ENCODE measurements at regions not wholly inside any gene's neighbourhood (a gene's known extent, or its start where the extent isn't known, plus 50 kb on each side); places are given as distances from the start of the nearest gene placed in this dataset.
"Not testable (repeated sequence)": the region's sequence is repeated elsewhere in the genome, so short reads cannot be mapped to it uniquely, and the experiment has no call there.

DNA sequence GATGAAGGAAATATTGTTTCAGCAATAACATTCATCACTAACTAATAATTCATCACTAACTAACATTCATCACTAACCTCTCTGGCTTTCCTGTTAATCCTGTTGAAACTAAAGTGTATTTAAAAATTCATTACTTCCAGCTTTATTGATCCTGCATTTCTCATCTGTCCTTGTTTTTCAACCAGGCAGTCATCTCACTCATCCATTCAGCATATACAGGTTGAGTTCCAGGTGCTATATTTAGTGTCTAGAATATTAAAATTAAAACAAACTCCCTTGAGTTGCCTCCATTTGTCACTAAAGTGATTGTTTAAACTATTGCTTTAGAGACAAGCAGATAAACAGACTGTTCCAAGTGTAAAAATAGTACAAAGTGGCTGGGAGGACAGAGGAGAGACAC, 58.1 kb downstream of the ATXN7L3B start:
- H3K36me3 Mint-ChIP-seq (ENCODE audit: insufficient read depth, unreplicated experiment): no peaks in the 10 kb centered on the region
- no peak overlapping the region for H3K4me3 Mint-ChIP-seq (ENCODE audit: unreplicated experiment)
- BruUV-seq (replicated peaks): no TSS peak
- intact Hi-C loops (cut with micrococcal nuclease): no loop called here
- no peak for DNase-seq (ENCODE audit: unreplicated experiment)
- H3K27me3 Mint-ChIP-seq (ENCODE audit: insufficient read depth, unreplicated experiment): no peaks in the 10 kb centered on the region
- peaks cover 8% of the 10 kb centered on the region for H3K9me3 Mint-ChIP-seq (ENCODE audit: unreplicated experiment)
- TF ChIP-seq, protein P1, sequence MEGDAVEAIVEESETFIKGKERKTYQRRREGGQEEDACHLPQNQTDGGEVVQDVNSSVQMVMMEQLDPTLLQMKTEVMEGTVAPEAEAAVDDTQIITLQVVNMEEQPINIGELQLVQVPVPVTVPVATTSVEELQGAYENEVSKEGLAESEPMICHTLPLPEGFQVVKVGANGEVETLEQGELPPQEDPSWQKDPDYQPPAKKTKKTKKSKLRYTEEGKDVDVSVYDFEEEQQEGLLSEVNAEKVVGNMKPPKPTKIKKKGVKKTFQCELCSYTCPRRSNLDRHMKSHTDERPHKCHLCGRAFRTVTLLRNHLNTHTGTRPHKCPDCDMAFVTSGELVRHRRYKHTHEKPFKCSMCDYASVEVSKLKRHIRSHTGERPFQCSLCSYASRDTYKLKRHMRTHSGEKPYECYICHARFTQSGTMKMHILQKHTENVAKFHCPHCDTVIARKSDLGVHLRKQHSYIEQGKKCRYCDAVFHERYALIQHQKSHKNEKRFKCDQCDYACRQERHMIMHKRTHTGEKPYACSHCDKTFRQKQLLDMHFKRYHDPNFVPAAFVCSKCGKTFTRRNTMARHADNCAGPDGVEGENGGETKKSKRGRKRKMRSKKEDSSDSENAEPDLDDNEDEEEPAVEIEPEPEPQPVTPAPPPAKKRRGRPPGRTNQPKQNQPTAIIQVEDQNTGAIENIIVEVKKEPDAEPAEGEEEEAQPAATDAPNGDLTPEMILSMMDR (IDR thresholded peaks at IDR 0.05; ENCODE audit: unreplicated experiment): no peak
- peaks cover 6% of the 10 kb centered on the region for H3K4me1 Mint-ChIP-seq (ENCODE audit: insufficient read depth, unreplicated experiment)
- ChIA-PET POLR2A (no interaction called here), CTCF (interaction anchor here (1.3 kb wide), 1 partner anchor 12 kb away, joined by 4 read pairs; no protein-coding TSS in a partner anchor)
- no peak overlapping the region for H3K27ac Mint-ChIP-seq (ENCODE audit: low read depth, unreplicated experiment)

DNA sequence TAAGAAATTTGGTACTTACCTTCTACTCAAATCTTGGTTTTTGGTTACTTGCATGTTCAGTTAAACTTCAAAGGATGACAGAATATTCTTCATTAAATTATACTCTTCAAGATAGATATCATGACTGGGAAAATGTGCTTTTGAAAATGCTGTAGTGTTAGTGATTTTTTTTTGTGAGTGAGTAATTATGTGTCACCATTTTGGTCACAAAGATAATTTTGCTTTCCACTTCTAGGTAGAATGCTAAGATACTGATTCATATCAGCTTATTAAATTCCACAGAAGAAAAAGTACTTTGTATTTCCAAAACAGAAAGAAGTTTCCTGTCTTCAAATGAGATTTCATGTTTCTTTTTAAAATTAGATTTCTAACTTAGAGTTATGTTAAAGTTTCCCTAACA, 61.2 kb downstream of the ATXN7L3B start:
- BruUV-seq (replicated peaks): no TSS peak
- POLR2A ChIA-PET: interaction anchor here (1.1 kb wide), 1 partner anchor 13 kb away, joined by 3 read pairs; no protein-coding TSS in a partner anchor
- Mint-ChIP-seq H3K27ac (ENCODE audit: low read depth, unreplicated experiment) (no peak overlapping the region), H3K4me3 (ENCODE audit: unreplicated experiment) (no peak overlapping the region), H3K27me3 (ENCODE audit: insufficient read depth, unreplicated experiment) (no peaks in the 10 kb centered on the region), H3K9me3 (ENCODE audit: unreplicated experiment) (peaks cover 8% of the 10 kb centered on the region), H3K36me3 (ENCODE audit: insufficient read depth, unreplicated experiment) (no peaks in the 10 kb centered on the region), H3K4me1 (ENCODE audit: insufficient read depth, unreplicated experiment) (peaks cover 6% of the 10 kb centered on the region)
- TF ChIP-seq, protein P1 (IDR thresholded peaks at IDR 0.05; ENCODE audit: unreplicated experiment): no peak
- CTCF ChIA-PET: interaction anchor here (1.1 kb wide), 1 partner anchor 61 kb away, joined by 3 read pairs; the partner anchor contains the start of gene ATXN7L3B
- no peak for DNase-seq (ENCODE audit: unreplicated experiment)
- intact Hi-C loops (cut with micrococcal nuclease): no loop called here

DNA sequence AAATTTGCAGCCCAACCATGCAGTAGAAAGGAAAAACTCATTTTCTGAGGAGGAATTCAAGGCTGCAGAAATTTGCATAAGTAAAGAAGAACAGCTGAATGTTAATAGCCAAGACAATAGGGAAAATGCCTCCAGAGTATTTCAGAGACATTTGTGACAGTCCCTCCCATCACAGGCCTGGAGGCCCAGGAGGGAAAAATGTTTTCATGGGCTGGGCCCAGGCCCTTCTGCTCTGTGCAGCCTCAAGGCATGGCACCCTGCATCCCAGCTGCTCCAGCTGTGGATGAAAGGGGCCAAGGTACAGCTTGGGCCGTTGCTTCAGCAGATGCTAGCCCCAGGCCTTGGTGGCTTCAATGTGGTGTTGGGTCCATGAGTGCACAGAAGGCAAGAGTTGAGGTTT, 62.3 kb downstream of the ATXN7L3B start:
- no peaks in the 10 kb centered on the region for H3K27me3 Mint-ChIP-seq (ENCODE audit: insufficient read depth, unreplicated experiment)
- H3K27ac Mint-ChIP-seq (ENCODE audit: low read depth, unreplicated experiment): no peak overlapping the region
- ChIA-PET POLR2A (no interaction called here), CTCF (interaction anchor here (0.6 kb wide), 1 partner anchor 705 kb away, joined by 3 read pairs; no protein-coding TSS in a partner anchor)
- intact Hi-C loops (cut with micrococcal nuclease): no loop called here
- BruUV-seq (replicated peaks): no TSS peak
- TF ChIP-seq, protein P1 (IDR thresholded peaks at IDR 0.05; ENCODE audit: unreplicated experiment): no peak
- DNase-seq (ENCODE audit: unreplicated experiment): no peak
- peaks cover 6% of the 10 kb centered on the region for H3K4me1 Mint-ChIP-seq (ENCODE audit: insufficient read depth, unreplicated experiment)
- H3K36me3 Mint-ChIP-seq (ENCODE audit: insufficient read depth, unreplicated experiment): no peaks in the 10 kb centered on the region
- H3K4me3 Mint-ChIP-seq (ENCODE audit: unreplicated experiment): no peak overlapping the region
- peaks cover 8% of the 10 kb centered on the region for H3K9me3 Mint-ChIP-seq (ENCODE audit: unreplicated experiment)

DNA sequence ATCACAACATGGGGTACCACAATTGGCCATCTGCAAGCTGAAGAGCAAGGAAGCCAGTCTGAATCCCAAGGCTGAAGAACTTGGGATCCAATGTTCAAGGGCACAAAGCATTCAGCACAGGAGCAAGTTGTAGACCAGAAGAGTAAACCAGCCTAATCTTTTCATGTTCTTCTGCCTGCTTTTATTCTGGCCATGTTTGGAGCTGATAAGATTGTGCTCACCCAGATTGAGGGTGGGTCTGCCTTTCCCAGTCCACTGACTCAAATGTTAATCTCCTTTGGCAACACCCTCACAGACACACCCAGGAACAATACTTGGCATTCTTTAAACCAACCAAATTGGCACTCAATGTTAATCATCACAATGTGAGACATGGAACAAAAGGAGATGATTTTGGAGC, 63.2 kb downstream of the ATXN7L3B start:
- H3K27ac Mint-ChIP-seq (ENCODE audit: low read depth, unreplicated experiment); POLR2A ChIA-PET; intact Hi-C loops (cut with micrococcal nuclease); H3K27me3 Mint-ChIP-seq (ENCODE audit: insufficient read depth, unreplicated experiment); CTCF ChIA-PET; BruUV-seq (replicated peaks); H3K4me1 Mint-ChIP-seq (ENCODE audit: insufficient read depth, unreplicated experiment); H3K4me3 Mint-ChIP-seq (ENCODE audit: unreplicated experiment); H3K9me3 Mint-ChIP-seq (ENCODE audit: unreplicated experiment); DNase-seq (ENCODE audit: unreplicated experiment); H3K36me3 Mint-ChIP-seq (ENCODE audit: insufficient read depth, unreplicated experiment): not testable (repeated sequence)

All from MCF 10A (cell line).